ENCODE measurements at regions not wholly inside any gene's neighbourhood (a gene's known extent, or its start where the extent isn't known, plus 50 kb on each side); places are given as distances from the start of the nearest gene placed in this dataset.

DNA sequence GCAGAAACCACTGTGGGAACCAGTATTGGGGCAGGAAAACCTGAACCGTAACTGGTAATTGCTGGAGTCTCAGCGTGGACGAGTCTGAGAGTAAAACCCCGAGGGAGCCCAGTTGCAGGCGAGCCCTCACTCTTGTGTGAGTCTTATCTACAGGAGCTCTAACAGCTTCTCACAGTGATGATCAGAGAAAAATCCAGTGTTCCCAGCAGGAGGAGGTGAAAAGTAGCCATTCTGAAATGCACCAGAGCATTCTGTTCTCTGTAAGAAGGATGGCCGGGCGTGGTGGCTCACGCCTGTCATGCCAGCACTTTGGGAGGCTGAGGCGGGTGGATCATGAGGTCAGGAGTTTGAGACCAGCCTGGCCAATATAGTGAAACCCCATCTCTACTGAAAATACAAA, 161.2 kb downstream of the COPRS start:
- TF ChIP-seq, protein P1, sequence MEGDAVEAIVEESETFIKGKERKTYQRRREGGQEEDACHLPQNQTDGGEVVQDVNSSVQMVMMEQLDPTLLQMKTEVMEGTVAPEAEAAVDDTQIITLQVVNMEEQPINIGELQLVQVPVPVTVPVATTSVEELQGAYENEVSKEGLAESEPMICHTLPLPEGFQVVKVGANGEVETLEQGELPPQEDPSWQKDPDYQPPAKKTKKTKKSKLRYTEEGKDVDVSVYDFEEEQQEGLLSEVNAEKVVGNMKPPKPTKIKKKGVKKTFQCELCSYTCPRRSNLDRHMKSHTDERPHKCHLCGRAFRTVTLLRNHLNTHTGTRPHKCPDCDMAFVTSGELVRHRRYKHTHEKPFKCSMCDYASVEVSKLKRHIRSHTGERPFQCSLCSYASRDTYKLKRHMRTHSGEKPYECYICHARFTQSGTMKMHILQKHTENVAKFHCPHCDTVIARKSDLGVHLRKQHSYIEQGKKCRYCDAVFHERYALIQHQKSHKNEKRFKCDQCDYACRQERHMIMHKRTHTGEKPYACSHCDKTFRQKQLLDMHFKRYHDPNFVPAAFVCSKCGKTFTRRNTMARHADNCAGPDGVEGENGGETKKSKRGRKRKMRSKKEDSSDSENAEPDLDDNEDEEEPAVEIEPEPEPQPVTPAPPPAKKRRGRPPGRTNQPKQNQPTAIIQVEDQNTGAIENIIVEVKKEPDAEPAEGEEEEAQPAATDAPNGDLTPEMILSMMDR (conservative IDR thresholded peaks at IDR 0.05; ENCODE audit: low read length) = no peak
- no peak for TF ChIP-seq EZH2phosphoT487 (IDR thresholded peaks at IDR 0.05; ENCODE audit: borderline replicate concordance)

Measured in Loucy (cell line).